Adipocyte (in vitro differentiated cells): ENCODE measurements at regions not wholly inside any gene's neighbourhood (a gene's known extent, or its start where the extent isn't known, plus 50 kb on each side); places are given as distances from the start of the nearest gene placed in this dataset.

Experiments used
- DNase-seq: peaks from one replicate; pipeline ENCODE4 v3.0.0-alpha.2; 2015; ENCODE audit warnings: low read depth
- H3K27me3 ChIP-seq: replicated peaks from 2 replicates; pipeline ENCODE4 v1.7.0; 2013; ENCODE audit warnings: mild to moderate bottlenecking, low read length, moderate library complexity; ENCODE audit not compliant: control insufficient read depth, insufficient read depth
- H3K36me3 ChIP-seq: 2 replicates; pipeline ENCODE4 v1.7.0; 2013; ENCODE audit warnings: low read length, mild to moderate bottlenecking, moderate library complexity; ENCODE audit not compliant: control insufficient read depth, insufficient read depth, severe bottlenecking
- H3K4me1 ChIP-seq: 2 replicates; pipeline ENCODE4 v1.7.0; 2013; ENCODE audit warnings: mild to moderate bottlenecking, low read length, moderate library complexity; ENCODE audit not compliant: control insufficient read depth, insufficient read depth
- H3K4me3 ChIP-seq: 2 replicates; pipeline ENCODE4 v1.7.0; 2013; ENCODE audit warnings: mild to moderate bottlenecking, low read length, moderate library complexity
- H3K9ac ChIP-seq: 2 replicates; pipeline ENCODE4 v1.7.0; 2013; ENCODE audit warnings: mild to moderate bottlenecking, low read length, moderate library complexity
- H3K9me3 ChIP-seq: 2 replicates; pipeline ENCODE4 v1.7.0; 2013; ENCODE audit warnings: mild to moderate bottlenecking, low read length, moderate library complexity; ENCODE audit not compliant: control insufficient read depth

DNA sequence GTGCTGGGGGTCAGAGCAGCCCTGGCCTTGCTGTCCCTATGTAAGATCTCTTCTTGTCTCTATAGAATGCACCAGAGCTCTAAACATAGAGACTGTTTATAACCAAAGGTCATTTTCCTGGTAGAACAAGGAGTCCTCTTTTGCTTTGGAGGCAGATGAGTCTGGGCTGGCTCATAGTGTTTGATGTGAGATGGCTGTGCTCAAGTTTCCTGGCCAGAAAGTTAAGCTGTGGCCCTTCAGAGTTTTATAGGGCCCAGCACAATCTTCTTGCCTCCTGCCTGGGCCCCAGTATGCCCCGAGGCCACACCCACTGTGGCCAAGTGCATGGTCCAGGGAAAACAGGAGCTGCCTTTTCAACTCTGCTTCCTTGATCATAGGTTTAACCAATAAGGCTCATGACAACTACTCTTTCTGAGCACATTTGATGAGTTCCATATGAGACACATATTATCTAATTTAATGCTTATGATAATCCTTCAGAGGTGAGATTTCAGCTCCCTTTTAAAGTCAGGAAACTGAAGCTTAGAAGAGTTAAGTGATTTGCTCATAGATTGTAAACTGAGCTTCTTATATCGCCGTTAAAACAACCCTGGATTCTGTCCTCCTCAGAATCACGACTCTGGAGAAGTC, 66.3 kb downstream of the MYCN start:
- Histone ChIP-seq H3K9me3 (peaks cover 10% of the 10 kb centered on the region), H3K4me3 (no peak overlapping the region), H3K36me3 (no peaks in the 10 kb centered on the region), H3K27me3 (peaks cover 5% of the 10 kb centered on the region), H3K4me1 (peaks cover 7% of the 10 kb centered on the region), H3K9ac (no peak overlapping the region)
- no peak for DNase-seq

- Histone ChIP-seq H3K9me3 (peaks cover 10% of the 10 kb centered on the region), H3K27me3 (peaks cover 2% of the 10 kb centered on the region), H3K4me3 (no peak overlapping the region), H3K4me1 (peaks cover 7% of the 10 kb centered on the region), H3K9ac (no peak overlapping the region), H3K36me3 (no peaks in the 10 kb centered on the region)
- DNase-seq, result no peak
These were observed 65.6 kb downstream of the MYCN start for GRCh38 chr2:16005816-16006536.

DNA sequence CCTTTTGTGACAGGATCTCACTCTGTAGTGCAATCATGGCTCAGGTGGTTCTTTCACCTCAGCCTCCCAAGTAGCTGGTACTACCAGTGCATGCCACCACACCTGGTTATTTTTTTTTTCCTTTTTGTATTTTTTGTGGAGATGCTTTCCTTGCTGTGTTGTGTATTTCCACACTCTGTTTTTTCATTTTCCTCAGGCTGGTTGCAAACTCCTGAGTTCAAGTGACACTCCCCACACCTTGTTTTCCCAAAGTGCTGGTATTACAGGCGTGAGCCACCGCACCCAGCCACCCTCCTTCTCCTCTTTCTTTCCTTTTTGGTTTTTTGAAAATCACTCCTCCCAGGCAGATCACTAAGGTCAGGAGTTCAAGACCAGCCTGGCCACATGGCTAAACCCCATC, 65.0 kb downstream of the MYCN start:
- H3K27me3 ChIP-seq, result peaks cover 8% of the 10 kb centered on the region
- no peak overlapping the region for H3K4me3 ChIP-seq
- no peaks in the 10 kb centered on the region for H3K36me3 ChIP-seq
- no peak overlapping the region for H3K9ac ChIP-seq
- peaks cover 10% of the 10 kb centered on the region for H3K9me3 ChIP-seq
- H3K4me1 ChIP-seq, result peaks cover 7% of the 10 kb centered on the region
- no peak for DNase-seq

DNA sequence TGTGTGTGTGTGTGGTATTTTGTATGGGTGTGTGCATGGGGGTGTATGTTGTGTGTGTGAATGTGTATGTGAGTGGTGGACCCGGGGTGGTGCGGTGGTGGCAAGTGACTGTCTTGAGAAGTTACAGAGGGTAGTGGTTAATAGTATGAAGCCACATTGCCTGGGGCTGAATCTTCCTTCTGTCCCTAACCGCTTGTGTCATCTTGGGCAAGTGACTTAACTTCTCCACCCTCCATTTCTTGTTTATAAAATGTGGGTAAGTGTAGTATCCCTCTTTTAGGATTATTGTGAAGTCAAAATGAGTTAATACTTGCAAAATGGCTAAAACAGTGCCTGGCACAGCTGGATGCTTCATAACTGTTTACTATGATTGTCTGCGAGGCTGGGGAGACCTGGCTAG, 63.5 kb downstream of the MYCN start:
- H3K4me3 ChIP-seq, result no peak overlapping the region
- no peaks in the 10 kb centered on the region for H3K36me3 ChIP-seq
- H3K27me3 ChIP-seq, result peaks cover 9% of the 10 kb centered on the region
- peaks cover 7% of the 10 kb centered on the region for H3K4me1 ChIP-seq
- peaks cover 10% of the 10 kb centered on the region for H3K9me3 ChIP-seq
- DNase-seq, result no peak
- no peak overlapping the region for H3K9ac ChIP-seq

DNA sequence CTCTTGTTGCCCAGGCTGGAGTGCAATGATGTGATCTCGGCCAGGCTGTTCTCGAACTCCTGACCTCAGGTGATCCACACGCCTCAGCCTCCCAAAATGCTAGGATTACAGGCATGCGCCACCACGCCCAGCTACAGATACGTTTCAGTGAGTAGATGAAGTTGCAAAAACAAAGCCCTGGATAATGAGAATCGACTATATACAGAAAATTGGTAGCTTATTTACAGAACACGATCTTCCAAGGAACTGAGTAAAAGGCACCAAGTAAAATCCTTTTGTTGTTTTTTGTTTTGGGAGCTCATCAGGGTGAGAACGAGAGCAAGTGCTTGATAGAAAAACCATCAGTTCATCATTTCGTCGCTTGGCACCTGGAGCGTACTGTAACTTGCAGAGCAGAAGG, 62.8 kb downstream of the MYCN start:
- Histone ChIP-seq H3K36me3 (no peaks in the 10 kb centered on the region), H3K9ac (no peak overlapping the region), H3K4me3 (no peak overlapping the region), H3K27me3 (peaks cover 9% of the 10 kb centered on the region), H3K9me3 (peaks cover 10% of the 10 kb centered on the region), H3K4me1 (peaks cover 7% of the 10 kb centered on the region)
- DNase-seq, result no peak

GRCh38 chr2:16002575-16002974, 62.2 kb downstream of the MYCN start:
- Histone ChIP-seq H3K27me3 (peaks cover 9% of the 10 kb centered on the region), H3K4me3 (no peak overlapping the region), H3K4me1 (peaks cover 7% of the 10 kb centered on the region), H3K9ac (no peak overlapping the region), H3K36me3 (no peaks in the 10 kb centered on the region), H3K9me3 (peaks cover 10% of the 10 kb centered on the region)
- DNase-seq, result no peak

GRCh38 chr2:16002144-16002543, 61.8 kb downstream of the MYCN start:
- Histone ChIP-seq H3K36me3 (no peaks in the 10 kb centered on the region), H3K4me3 (no peak overlapping the region), H3K4me1 (peaks cover 7% of the 10 kb centered on the region), H3K9me3 (peaks cover 10% of the 10 kb centered on the region), H3K27me3 (peaks cover 9% of the 10 kb centered on the region), H3K9ac (no peak overlapping the region)
- no peak for DNase-seq

GRCh38 chr2:16000642-16001041, 60.3 kb downstream of the MYCN start:
- no peak overlapping the region for H3K4me3 ChIP-seq
- DNase-seq, result no peak
- H3K36me3 ChIP-seq, result no peaks in the 10 kb centered on the region
- H3K9me3 ChIP-seq, result peaks cover 10% of the 10 kb centered on the region
- H3K27me3 ChIP-seq, result peaks cover 9% of the 10 kb centered on the region
- H3K4me1 ChIP-seq, result no peaks in the 10 kb centered on the region
- no peak overlapping the region for H3K9ac ChIP-seq

DNA sequence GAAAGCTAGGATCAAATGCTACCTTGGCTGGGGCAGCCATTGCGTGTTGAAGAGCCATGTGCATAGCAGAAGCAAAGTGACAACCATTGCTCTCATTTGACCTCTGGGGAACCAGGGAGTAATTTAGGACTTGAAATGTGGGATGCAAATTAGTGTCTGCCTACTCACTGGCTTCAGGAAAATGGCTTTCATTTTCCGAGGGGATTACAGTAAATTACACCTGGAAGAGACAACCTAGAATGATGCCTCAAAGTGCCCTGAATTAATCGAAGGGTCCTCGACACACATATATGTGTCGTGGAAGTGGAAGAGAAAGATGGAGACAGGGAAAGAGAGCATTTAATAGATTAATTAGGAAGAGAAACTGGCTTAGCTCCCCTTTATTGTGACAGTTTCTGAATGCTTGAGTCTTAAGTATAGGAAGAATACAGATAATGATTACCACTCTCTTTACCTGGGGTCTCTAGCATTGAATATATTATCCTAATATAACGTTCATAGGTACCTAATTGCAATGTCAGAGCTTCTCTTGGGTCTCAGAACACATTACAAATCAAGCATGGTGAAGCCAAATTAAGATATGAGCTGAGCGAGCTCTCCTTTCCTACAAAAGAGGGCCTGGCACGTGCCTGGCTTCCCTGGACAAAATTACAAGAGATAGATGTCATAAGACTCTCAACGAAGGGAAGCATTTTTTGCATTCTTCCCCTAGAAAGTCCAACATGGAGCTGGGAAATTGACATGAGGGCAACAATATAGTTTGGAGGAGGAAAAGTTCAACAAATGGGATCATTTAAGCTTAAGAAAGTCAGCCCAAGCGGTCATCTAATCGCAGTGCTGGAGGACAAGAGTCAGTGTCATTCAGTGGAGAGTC, 59.5 kb downstream of the MYCN start:
- H3K9me3 ChIP-seq, result peaks cover 10% of the 10 kb centered on the region
- no peaks in the 10 kb centered on the region for H3K36me3 ChIP-seq
- H3K4me3 ChIP-seq, result no peak overlapping the region
- H3K4me1 ChIP-seq, result no peaks in the 10 kb centered on the region
- peaks cover 9% of the 10 kb centered on the region for H3K27me3 ChIP-seq
- H3K9ac ChIP-seq, result no peak overlapping the region
- no peak for DNase-seq

DNA sequence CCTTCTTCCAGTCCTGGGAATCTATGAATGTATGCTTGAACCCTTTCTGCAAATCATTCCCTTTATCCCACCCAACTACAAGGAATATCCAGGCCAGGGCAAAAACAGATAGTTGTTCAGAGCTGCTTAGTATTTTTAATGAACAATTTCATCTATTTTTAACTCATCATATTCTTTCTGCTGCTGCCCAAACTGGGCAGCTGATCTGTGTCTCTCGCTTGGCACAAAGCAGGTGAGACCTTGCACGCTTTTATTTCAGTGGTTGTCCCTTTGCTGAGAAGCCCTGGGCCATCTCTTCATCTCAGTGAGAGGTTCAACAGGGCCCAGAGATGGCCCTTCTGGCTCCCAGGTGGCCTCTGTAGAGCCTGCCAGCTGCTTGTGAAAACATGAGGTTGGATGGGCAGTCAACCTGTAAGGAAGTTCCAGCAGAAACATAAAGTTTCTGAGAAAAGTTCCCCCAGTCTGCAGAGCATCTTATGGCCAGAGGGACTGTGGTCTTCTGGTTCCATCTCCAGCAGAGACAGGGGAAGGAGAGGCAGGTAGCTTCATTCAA, 57.5 kb downstream of the MYCN start:
- Histone ChIP-seq H3K9ac (no peak overlapping the region), H3K4me3 (no peak overlapping the region), H3K36me3 (no peaks in the 10 kb centered on the region), H3K9me3 (peaks cover 8% of the 10 kb centered on the region), H3K4me1 (no peaks in the 10 kb centered on the region), H3K27me3 (peaks cover 9% of the 10 kb centered on the region)
- DNase-seq, result no peak
